HUES6 (cell line): ENCODE measurements at regions not wholly inside any gene's neighbourhood (a gene's known extent, or its start where the extent isn't known, plus 50 kb on each side); places are given as distances from the start of the nearest gene placed in this dataset.
"Not testable (repeated sequence)": the region's sequence is repeated elsewhere in the genome, so short reads cannot be mapped to it uniquely, and the experiment has no call there.

Experiments
- H3K27ac ChIP-seq: 2 replicates; pipeline ENCODE4 v1.7.0; 2013; ENCODE audit warnings: low read depth, mild to moderate bottlenecking, low read length, inconsistent platforms
- H3K27me3 ChIP-seq: 2 replicates; pipeline ENCODE4 v1.6.1; 2013; ENCODE audit warnings: low read length; ENCODE audit not compliant: control insufficient read depth, insufficient read depth
- H3K36me3 ChIP-seq: 2 replicates; pipeline ENCODE4 v1.6.1; 2013; ENCODE audit warnings: low read length; ENCODE audit not compliant: control insufficient read depth, insufficient read depth
- H3K4me1 ChIP-seq: 2 replicates; pipeline ENCODE4 v1.6.1; 2013; ENCODE audit warnings: low read length; ENCODE audit not compliant: control insufficient read depth, insufficient read depth
- H3K4me3 ChIP-seq: 2 replicates; pipeline ENCODE4 v1.5.1; 2013; ENCODE audit warnings: low read depth, low read length
- H3K9ac ChIP-seq: one replicate; pipeline ENCODE4 v1.6.1; 2013; ENCODE audit warnings: mild to moderate bottlenecking, low read length
- H3K9me3 ChIP-seq: 2 replicates; pipeline ENCODE4 v1.6.1; 2013; ENCODE audit warnings: low read depth, low read length; ENCODE audit not compliant: control insufficient read depth, insufficient read depth

DNA sequence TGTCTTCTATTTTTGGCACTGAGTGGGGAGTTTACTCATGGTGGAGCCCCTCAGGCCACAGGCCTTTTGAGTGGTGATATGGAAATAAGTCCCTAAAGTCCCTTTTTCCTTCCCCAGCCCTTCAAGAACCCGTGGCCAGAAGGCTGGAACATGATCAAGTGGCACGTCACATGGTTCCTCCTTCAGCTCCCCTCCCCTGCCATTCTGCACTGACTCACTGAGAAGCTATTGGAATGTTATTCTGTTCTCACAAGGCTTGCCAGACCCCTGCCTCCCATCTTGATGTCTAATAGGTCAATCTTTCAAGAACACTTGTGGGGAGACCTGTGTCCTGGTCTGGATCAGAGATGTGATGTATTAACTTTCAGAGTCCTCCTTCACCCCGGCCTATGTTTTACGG, 279.8 kb downstream of the SEC23IP start:
- H3K27ac ChIP-seq, result no peak overlapping the region
- no peaks in the 10 kb centered on the region for H3K27me3 ChIP-seq

DNA sequence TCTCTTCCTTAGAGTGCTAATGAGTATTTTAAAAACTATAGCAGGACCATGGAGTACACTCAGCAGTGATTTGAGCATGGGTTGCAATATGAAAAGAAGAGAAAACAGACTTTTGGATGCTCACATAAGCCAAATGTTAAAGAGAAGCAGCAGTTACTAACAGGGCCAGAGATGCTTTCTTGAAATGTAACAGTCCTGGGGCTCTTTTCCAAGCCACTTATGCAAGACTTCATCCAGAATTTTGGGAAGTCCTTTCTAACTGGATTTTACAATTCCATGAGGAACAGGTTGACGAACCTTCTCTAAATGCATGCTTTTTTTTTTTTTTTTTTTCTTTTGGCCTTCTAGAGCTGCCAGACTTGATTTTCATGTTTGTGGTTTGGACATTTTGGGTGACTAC, 282.0 kb downstream of the SEC23IP start:
- Histone ChIP-seq H3K4me3 (no peak overlapping the region), H3K9ac (no peak overlapping the region), H3K27me3 (no peaks in the 10 kb centered on the region), H3K36me3 (no peaks in the 10 kb centered on the region), H3K4me1 (peaks cover 3% of the 10 kb centered on the region; the same call in 1 of the 2 replicates), H3K27ac (no peak overlapping the region), H3K9me3 (no peaks in the 10 kb centered on the region)

More for the DNA sequence above, 279.8 kb downstream of the SEC23IP start:
- Histone ChIP-seq H3K9ac (no peak overlapping the region), H3K4me1 (peaks cover 3% of the 10 kb centered on the region; the same call in 1 of the 2 replicates), H3K9me3 (no peaks in the 10 kb centered on the region), H3K4me3 (no peak overlapping the region), H3K36me3 (no peaks in the 10 kb centered on the region)

DNA sequence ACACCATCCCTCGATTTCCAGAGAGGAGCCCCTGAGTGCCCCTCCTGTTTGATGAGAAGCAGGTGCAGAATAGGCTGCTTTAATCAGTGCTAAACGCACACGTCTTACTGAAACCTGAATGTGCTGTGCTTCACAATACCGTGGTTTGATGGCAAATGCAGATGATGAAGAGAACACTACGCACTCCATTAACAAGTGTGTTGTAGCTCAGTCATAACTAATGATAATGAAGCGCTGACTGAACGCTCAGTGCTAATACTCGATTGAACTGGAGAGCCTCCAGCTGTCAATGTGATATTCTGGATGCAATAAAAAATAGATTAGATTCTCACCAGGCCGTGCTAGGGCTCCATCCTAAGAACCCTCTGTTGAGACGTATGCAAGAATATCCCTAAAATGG, 279.7 kb upstream of the PLPP4 start:
- H3K27me3 ChIP-seq, result no peaks in the 10 kb centered on the region
- H3K4me1 ChIP-seq, result peaks cover 9% of the 10 kb centered on the region
- no peaks in the 10 kb centered on the region for H3K36me3 ChIP-seq
- no peak overlapping the region for H3K4me3 ChIP-seq
- no peak overlapping the region for H3K9ac ChIP-seq
- no peak overlapping the region for H3K27ac ChIP-seq
- H3K9me3 ChIP-seq, result no peaks in the 10 kb centered on the region

DNA sequence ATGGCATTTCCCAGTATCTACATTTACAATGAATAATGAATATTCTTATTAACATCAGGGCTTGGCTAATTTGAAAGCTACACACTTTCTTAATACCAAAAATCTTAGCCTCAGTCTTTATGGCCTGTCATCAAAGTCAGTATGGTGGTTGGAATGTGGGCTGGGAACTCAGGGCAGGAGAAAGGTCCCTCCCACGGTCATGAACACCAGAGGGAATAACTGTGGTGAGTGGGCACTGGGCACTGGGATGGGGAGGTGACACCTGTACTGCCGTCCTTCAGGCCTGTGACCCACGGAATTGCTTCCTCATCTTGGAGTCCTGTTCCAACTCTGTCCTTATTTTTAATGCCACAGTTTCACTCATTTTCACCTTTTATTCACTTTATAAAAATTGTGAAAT, 276.9 kb upstream of the PLPP4 start:
- Histone ChIP-seq H3K4me3 (no peak overlapping the region), H3K9me3 (no peaks in the 10 kb centered on the region), H3K27ac (no peak overlapping the region), H3K9ac (no peak overlapping the region), H3K27me3 (no peaks in the 10 kb centered on the region), H3K36me3 (no peaks in the 10 kb centered on the region), H3K4me1 (peaks cover 6% of the 10 kb centered on the region)

DNA sequence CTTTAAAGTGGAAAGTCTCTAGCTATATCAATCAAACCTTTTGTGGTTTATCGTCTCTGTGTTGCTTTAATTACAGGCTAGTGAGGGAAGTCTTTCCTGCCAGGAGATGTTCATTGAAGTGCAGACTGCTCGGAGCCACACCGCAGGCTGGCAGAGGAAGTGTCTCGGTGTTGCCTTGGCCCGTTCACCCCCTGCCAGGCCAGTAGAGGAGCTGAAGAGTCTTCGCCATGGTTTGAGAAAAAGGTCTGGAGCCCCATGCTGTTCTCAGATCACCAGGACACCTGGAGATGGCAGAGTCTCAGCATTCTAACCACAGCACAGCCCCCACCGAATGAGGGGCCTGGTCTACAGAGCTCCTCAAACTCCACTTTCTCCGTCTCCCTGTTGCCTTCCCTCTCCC, 275.9 kb upstream of the PLPP4 start:
- H3K36me3 ChIP-seq, result no peaks in the 10 kb centered on the region
- peaks cover 5% of the 10 kb centered on the region; the same call in 1 of the 2 replicates for H3K4me1 ChIP-seq
- no peak overlapping the region for H3K9ac ChIP-seq
- H3K4me3 ChIP-seq, result no peak overlapping the region
- no peaks in the 10 kb centered on the region for H3K9me3 ChIP-seq
- H3K27ac ChIP-seq, result no peak overlapping the region
- H3K27me3 ChIP-seq, result no peaks in the 10 kb centered on the region

DNA sequence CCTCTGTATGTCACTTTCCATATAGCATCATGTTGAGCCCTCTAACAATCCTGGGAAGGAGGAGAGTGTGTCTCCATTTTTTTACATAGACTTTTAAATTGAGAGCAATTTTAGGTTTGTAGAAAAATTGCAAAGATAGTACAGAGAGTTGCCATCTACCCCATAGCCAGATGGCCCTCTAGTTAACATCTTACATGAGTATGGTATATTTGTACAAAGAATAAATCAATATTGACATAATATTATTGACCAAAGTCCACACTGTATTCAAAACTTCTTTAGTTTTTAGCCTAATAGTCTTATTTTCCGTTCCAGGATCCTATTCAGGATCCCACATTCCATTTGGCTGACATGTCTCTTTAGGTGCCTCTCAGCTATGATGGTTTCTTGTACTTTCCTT, 274.6 kb upstream of the PLPP4 start:
- no peak overlapping the region for H3K9ac ChIP-seq
- no peaks in the 10 kb centered on the region for H3K36me3 ChIP-seq
- H3K9me3 ChIP-seq, result no peaks in the 10 kb centered on the region
- no peak overlapping the region for H3K4me3 ChIP-seq
- H3K27me3 ChIP-seq, result no peaks in the 10 kb centered on the region
- H3K27ac ChIP-seq, result no peak overlapping the region
- peaks cover 5% of the 10 kb centered on the region; the same call in 1 of the 2 replicates for H3K4me1 ChIP-seq

DNA sequence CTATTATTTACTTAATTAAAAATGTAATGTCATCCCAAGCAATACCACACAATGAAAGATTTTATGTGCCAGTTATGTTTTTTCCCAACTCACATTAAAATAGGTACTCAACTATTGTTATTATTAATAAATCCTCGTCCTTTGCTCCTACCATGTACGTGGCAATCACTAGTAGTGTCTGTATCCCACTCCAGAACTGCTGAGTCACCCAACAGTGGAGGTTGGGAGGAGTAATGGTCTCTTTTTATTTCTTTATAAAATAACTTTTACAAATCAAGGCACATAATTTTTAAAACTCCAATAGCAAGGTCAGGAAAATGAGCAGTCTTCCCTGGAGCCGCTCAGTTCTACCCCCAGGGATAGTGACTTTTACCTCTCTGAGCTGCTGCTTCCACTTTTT, 273.5 kb upstream of the PLPP4 start:
- no peak overlapping the region for H3K4me3 ChIP-seq
- no peaks in the 10 kb centered on the region for H3K9me3 ChIP-seq
- no peaks in the 10 kb centered on the region for H3K27me3 ChIP-seq
- peaks cover 5% of the 10 kb centered on the region; the same call in 1 of the 2 replicates for H3K4me1 ChIP-seq
- H3K36me3 ChIP-seq, result no peaks in the 10 kb centered on the region
- no peak overlapping the region for H3K27ac ChIP-seq
- H3K9ac ChIP-seq, result no peak overlapping the region

DNA sequence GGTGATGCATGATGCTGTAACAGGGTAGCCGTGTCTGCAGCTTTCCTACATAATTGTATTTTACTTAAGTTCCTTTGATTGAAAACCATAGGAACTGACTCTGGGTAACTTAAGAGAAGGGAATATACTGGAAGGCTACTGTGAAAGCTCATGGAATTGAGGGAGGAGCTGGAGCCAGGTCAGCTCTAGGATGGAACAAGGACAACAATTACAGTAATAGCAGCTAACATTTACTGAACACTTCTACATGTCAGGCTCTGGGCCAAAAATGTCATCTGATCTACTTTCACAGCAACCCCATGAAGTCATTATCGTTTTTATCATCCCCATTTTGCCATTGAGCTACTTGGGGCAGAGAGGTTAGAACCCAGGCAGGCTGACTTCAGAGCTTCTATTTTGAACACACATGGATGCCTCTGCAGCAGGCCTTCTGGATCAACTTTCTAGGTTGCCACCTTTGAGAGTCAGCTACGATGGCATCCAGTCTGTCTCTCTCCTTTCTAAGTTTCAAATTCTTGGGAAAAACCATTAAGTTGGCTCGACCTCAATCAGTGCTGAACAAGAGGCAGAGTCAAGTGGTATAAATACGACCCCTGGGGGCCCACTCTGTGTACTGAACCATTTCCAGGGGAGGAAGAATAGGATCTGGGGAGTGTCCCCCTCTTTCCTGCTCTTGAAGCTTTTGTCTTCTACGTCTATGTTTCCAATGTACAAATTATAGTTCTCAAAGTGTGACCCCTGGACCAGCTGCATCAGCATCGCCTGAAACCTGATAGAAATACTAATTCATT, 272.3 kb upstream of the PLPP4 start:
- Histone ChIP-seq H3K4me3 (no peak overlapping the region), H3K9ac (no peak overlapping the region), H3K36me3 (no peaks in the 10 kb centered on the region), H3K9me3 (no peaks in the 10 kb centered on the region), H3K4me1 (peaks cover 5% of the 10 kb centered on the region; the same call in 1 of the 2 replicates), H3K27me3 (no peaks in the 10 kb centered on the region), H3K27ac (no peak overlapping the region)

DNA sequence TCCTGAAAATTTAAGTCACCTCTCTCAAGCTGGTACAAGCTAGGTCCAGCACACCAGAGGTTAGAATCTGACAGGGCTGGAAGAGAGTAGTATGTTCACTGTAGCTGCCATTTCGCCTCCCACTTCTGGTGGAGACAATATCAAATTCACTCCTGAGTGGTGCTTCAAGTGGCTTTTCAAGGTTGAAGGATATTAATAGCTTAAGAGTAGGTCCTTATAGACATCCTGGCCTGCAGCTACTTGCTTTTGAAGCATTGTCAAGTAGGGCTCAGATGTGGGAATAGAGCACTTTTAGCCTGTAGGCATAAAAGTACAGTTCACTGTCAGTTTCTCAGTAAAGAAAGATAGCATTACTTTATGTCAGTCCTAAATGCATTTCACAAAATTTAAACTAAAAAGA, 270.5 kb upstream of the PLPP4 start:
- Histone ChIP-seq H3K9me3 (no peaks in the 10 kb centered on the region), H3K4me3 (no peak overlapping the region), H3K27me3 (no peaks in the 10 kb centered on the region), H3K4me1 (0 out of 2 replicates have a peak, but pooled peaks cover under 1% of the 10 kb centered on the region), H3K27ac (no peak overlapping the region), H3K9ac (no peak overlapping the region), H3K36me3 (no peaks in the 10 kb centered on the region)

DNA sequence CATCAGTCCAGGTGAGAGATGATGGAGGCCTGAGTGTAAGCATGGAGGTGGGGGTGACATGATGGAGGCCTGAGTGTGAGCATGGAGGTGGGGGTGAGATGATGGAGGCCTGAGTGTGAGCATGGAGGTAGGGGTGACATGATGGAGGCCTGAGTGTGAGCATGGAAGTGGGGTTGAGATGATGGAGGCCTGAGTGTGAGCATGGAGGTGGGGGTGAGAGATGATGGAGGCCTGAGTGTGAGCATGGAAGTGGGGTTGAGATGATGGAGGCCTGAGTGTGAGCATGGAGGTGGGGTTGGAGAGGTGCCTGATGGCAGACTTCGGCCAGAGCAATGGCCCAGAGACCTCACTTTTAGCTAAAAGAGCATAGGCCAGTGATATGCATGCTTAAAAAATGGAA, 269.9 kb upstream of the PLPP4 start:
- H3K36me3 ChIP-seq, H3K9ac ChIP-seq, H3K9me3 ChIP-seq, H3K27me3 ChIP-seq, H3K4me1 ChIP-seq, H3K4me3 ChIP-seq, H3K27ac ChIP-seq: not testable (repeated sequence)

DNA sequence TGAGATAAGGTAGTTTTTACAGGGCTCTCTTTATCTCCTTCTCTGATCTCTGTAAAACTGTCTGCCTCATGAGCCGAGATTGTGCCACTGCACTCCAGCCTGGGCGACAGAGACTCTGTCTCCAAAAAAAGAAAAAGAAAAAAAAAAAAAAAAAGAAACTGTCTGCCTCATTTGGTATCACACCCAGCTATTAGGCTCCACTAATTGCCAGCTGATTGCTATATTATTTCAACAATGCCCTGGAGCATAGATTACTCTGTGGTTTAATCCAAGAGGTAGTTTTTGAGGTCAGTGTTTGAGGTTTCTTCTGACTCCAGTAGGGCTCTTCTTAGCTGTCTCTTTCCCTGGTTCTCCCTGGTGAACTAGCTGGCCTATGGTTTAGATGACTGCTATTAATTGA, 268.1 kb upstream of the PLPP4 start:
- H3K36me3 ChIP-seq, result no peaks in the 10 kb centered on the region

More for the DNA sequence above, 268.1 kb upstream of the PLPP4 start:
- Histone ChIP-seq H3K4me3 (no peak overlapping the region), H3K27me3 (no peaks in the 10 kb centered on the region), H3K9ac (no peak overlapping the region), H3K27ac (no peak overlapping the region), H3K4me1 (no peaks in the 10 kb centered on the region), H3K9me3 (no peaks in the 10 kb centered on the region)
